NK-92 treated with Interleukin-12 subunit alpha and Interleukin-12 subunit beta, amount 100 ng/mL, for 24 hours (cell line): ENCODE measurements at regions not wholly inside any gene's neighbourhood (a gene's known extent, or its start where the extent isn't known, plus 50 kb on each side); places are given as distances from the start of the nearest gene placed in this dataset.

Experiments used
- DNase-seq: peaks from one replicate; lab custom pipeline; 2025; lab: John Stamatoyannopoulos, UW

GRCh38 chr3:39750712-39751111 is 58.7 kb upstream of the MYRIP start:
- DNase-seq: no peak

GRCh38 chr3:39751286-39751685 is 58.1 kb upstream of the MYRIP start:
- no peak for DNase-seq

GRCh38 chr3:39752019-39752637 is 57.3 kb upstream of the MYRIP start:
- DNase-seq: no peak

- DNase-seq: no peak
These were observed 56.7 kb upstream of the MYRIP start for GRCh38 chr3:39752751-39753150.

- DNase-seq: no peak
These were observed 56.0 kb upstream of the MYRIP start for GRCh38 chr3:39753391-39753790.

GRCh38 chr3:39754549-39754948 is 54.9 kb upstream of the MYRIP start:
- DNase-seq: no peak

- DNase-seq: no peak
These were observed 54.3 kb upstream of the MYRIP start for GRCh38 chr3:39755100-39755499.

GRCh38 chr3:39757307-39757706 is 52.1 kb upstream of the MYRIP start:
- DNase-seq: no peak
